ENCODE measurements at regions not wholly inside any gene's neighbourhood (a gene's known extent, or its start where the extent isn't known, plus 50 kb on each side); places are given as distances from the start of the nearest gene placed in this dataset.

DNA sequence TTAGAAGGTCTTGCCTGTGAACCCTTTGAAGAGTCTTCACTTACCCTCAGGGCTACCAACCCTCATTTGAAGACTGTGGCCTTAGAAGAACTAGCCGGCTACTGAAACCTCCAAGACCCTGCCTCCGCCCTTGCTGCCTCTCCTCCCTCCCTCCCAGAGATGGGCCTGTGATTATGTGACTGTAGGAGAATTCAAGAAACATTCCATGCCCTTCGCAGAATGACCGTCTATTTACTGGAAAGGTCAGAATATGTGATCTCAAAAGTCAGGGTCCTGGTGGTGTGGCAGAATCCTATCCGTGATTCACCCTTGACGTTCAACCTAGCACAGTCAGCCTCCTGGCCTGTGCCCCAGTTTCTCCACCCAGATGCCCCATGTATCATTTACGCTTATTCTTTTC is 109.6 kb downstream of the CTNND1 start:
- no peak for TF ChIP-seq POLR2A (IDR thresholded peaks at IDR 0.05)
- TF ChIP-seq, protein P1, sequence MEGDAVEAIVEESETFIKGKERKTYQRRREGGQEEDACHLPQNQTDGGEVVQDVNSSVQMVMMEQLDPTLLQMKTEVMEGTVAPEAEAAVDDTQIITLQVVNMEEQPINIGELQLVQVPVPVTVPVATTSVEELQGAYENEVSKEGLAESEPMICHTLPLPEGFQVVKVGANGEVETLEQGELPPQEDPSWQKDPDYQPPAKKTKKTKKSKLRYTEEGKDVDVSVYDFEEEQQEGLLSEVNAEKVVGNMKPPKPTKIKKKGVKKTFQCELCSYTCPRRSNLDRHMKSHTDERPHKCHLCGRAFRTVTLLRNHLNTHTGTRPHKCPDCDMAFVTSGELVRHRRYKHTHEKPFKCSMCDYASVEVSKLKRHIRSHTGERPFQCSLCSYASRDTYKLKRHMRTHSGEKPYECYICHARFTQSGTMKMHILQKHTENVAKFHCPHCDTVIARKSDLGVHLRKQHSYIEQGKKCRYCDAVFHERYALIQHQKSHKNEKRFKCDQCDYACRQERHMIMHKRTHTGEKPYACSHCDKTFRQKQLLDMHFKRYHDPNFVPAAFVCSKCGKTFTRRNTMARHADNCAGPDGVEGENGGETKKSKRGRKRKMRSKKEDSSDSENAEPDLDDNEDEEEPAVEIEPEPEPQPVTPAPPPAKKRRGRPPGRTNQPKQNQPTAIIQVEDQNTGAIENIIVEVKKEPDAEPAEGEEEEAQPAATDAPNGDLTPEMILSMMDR (IDR thresholded peaks at IDR 0.05): no peak
- DNase-seq (ENCODE audit: low spot score in 2 of 2): no peak
- H3K4me3 ChIP-seq (ENCODE audit: low read depth, poor library complexity, severe bottlenecking): no peak overlapping the region
- WGBS, 2 donors: 80 to 95% methylated on average over 7 of the region's 7 CpGs
- intact Hi-C loops (cut with DNase I; ENCODE audit: low total_unique reads): no loop called here

DNA sequence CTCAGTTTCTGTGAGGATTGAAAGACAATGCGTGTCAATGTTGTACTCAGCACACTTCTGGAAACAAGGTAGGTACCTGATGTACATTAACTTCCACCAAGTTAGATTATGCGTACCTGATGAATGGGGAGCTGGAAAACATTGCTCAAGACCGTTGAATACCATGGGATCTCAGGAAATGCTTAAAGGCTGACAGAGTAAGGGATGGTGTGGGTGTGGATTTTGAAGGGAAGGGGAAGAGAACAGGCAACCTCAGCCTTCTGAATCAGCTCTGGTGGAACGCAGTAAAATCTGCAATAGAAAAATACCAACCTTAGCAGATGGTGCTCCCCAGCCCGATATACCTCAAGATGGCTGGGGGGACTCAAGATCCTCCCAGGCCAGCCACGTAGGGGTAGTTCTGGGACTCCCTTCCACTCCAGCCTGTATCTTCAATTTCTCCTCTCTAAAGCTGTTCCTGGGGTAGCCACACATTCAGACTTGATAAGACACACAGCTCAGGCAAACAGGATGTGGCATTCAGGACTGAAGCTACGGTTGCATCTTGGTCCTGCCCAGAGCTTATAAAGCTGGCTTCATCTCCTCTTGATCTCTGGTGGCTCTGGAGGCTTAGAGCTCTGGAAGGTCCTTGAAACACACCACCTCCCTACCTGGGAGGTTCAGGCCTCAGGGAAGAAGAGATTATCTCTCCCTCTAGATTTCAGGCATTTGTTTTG is 111.8 kb downstream of the CTNND1 start:
- intact Hi-C loops (cut with DNase I; ENCODE audit: low total_unique reads): no loop called here
- H3K4me3 ChIP-seq (ENCODE audit: low read depth, poor library complexity, severe bottlenecking): no peak overlapping the region
- 76 to 83% methylated on average over 7 of the region's 7 CpGs for WGBS, 2 donors
- no peak for TF ChIP-seq POLR2A (IDR thresholded peaks at IDR 0.05)
- TF ChIP-seq, protein P1 (IDR thresholded peaks at IDR 0.05): no peak
- DNase-seq (ENCODE audit: low spot score in 2 of 2): no peak

DNA sequence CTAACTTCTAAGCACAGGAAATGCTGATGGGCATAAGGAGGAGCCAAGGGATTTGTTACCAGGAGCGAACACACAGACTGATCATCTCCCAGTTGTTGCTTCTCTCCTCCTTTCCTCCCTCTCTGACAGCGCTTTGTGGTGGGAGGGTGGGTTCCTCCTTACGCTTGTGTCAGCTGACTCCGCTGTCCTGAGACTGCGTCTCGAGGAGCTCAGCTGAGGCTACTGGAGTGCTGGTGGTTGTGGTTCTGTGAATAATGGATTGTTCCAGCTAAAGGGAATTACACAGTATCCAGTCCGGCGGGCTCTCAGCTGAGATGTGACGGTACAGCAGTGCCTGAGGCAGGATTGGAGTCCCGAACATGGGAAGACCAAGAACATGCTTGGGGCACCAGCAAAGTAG is 113.4 kb downstream of the CTNND1 start:
- no peak overlapping the region for H3K4me3 ChIP-seq (ENCODE audit: low read depth, poor library complexity, severe bottlenecking)
- WGBS, 2 donors: 68 to 80% methylated on average over 10 of the region's 10 CpGs
- DNase-seq (ENCODE audit: low spot score in 2 of 2): peak in 1 of 2 donors; percentile 20
- intact Hi-C loops (cut with DNase I; ENCODE audit: low total_unique reads): no loop called here
- no peak for TF ChIP-seq POLR2A (IDR thresholded peaks at IDR 0.05)
- TF ChIP-seq, protein P1 (IDR thresholded peaks at IDR 0.05): no peak

DNA sequence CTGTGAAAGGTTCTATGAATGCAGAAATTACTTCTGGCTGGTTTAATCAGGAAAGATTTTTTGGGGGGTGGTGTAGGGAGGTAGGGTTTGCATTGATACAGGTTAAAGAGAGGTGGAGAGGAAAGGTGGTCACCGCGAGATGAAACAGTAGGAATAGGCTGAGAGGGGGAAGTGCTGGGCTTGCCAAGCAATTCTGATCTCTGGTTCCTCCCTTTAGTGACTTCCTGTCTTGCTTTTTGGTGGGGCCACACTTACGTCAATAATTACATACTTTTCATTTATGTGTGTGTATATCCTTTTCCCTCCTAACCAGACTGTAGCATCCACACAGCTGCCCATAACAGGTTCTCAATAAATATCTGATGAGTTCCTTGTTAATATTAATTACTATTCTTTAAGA is 120.0 kb downstream of the CTNND1 start:
- 65 to 76% methylated on average over 3 of the region's 3 CpGs for WGBS, 2 donors
- no peak overlapping the region for H3K4me3 ChIP-seq (ENCODE audit: low read depth, poor library complexity, severe bottlenecking)
- no peak for DNase-seq (ENCODE audit: low spot score in 2 of 2)
- no peak for TF ChIP-seq POLR2A (IDR thresholded peaks at IDR 0.05)
- TF ChIP-seq, protein P1 (IDR thresholded peaks at IDR 0.05): no peak
- intact Hi-C loops (cut with DNase I; ENCODE audit: low total_unique reads): no loop called here

DNA sequence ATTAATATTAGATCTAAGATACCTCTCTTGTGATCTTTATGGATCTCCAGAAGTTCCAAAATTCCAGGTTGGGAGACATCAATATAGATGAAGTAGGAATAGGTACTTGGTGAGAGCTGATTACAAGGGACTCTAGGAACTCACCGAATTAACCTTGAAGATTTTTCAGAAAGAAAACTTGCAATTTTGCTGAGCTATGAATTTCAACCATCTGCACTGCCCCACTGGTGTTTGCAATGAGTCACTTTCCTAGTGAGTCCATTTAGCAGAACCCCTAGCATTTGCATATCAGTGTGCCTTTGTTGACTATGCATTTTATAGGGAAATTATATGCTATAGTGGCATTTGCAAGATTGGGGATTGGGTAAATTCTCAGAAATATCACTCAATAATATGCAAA is 122.0 kb downstream of the CTNND1 start:
- H3K4me3 ChIP-seq (ENCODE audit: low read depth, poor library complexity, severe bottlenecking): no peak overlapping the region
- 83 to 97% methylated on average over 1 of the region's 1 CpG for WGBS, 2 donors
- TF ChIP-seq, protein P1 (IDR thresholded peaks at IDR 0.05): no peak
- TF ChIP-seq POLR2A (IDR thresholded peaks at IDR 0.05): no peak
- DNase-seq (ENCODE audit: low spot score in 2 of 2): no peak
- intact Hi-C loops (cut with DNase I; ENCODE audit: low total_unique reads): no loop called here
